DOHH2 (cell line): ENCODE measurements at regions not wholly inside any gene's neighbourhood (a gene's known extent, or its start where the extent isn't known, plus 50 kb on each side); places are given as distances from the start of the nearest gene placed in this dataset.

ENCODE experiments used
- H3F3A ChIP-seq: fragments of 200-600 bp; sonication (generic), shearing (Covaris generic); 2 replicates; pipeline ENCODE4 v1.6.0; 2016; ENCODE audit warnings: antibody characterized with exemption, mild to moderate bottlenecking; ENCODE audit not compliant: control insufficient read depth, insufficient read depth
- H3K27ac ChIP-seq: fragments of 200-600 bp; sonication (generic); 2 replicates; pipeline ENCODE4 v1.5.1; 2014; ENCODE audit warnings: low read depth, mild to moderate bottlenecking, low read length, moderate library complexity
- H3K27me3 ChIP-seq: fragments of 200-600 bp; sonication (generic); 2 replicates; pipeline ENCODE4 v1.6.1; 2014; ENCODE audit warnings: mild to moderate bottlenecking, low read length, mixed read lengths; ENCODE audit not compliant: control insufficient read depth
- H3K36me3 ChIP-seq: fragments of 200-600 bp; sonication (generic); 2 replicates; pipeline ENCODE4 v1.6.1; 2014; ENCODE audit warnings: mild to moderate bottlenecking, low read length, moderate library complexity, mixed read lengths; ENCODE audit not compliant: control insufficient read depth
- H3K4me1 ChIP-seq: fragments of 200-600 bp; sonication (generic); 2 replicates; pipeline ENCODE4 v1.6.1; 2014; ENCODE audit warnings: mild to moderate bottlenecking, low read length, mixed read lengths; ENCODE audit not compliant: control insufficient read depth
- H3K4me2 ChIP-seq: fragments of 200-600 bp; sonication (generic); 2 replicates; pipeline ENCODE4 v1.6.0; 2014; ENCODE audit warnings: mild to moderate bottlenecking, low read length, moderate library complexity
- H3K4me3 ChIP-seq: fragments of 200-600 bp; sonication (generic); 2 replicates; pipeline ENCODE4 v1.5.1; 2014; ENCODE audit warnings: mild to moderate bottlenecking, low read length, mixed read lengths
- H3K79me2 ChIP-seq: fragments of 200-600 bp; sonication (generic); 2 replicates; pipeline ENCODE4 v1.6.1; 2014; ENCODE audit warnings: mild to moderate bottlenecking, low read length, mixed read lengths; ENCODE audit not compliant: control insufficient read depth
- H3K9me2 ChIP-seq: fragments of 200-600 bp; sonication (generic); replicated peaks from 2 replicates; pipeline ENCODE4 v1.6.1; 2014; ENCODE audit warnings: mild to moderate bottlenecking, low read length, mixed read lengths; ENCODE audit not compliant: control insufficient read depth
- H3K9me3 ChIP-seq: fragments of 200-600 bp; sonication (generic); 2 replicates; pipeline ENCODE4 v1.6.1; 2014; ENCODE audit warnings: antibody characterized with exemption, low read length, mixed read lengths; ENCODE audit not compliant: control insufficient read depth, insufficient read depth
- H4K20me1 ChIP-seq: fragments of 200-600 bp; sonication (generic); 2 replicates; pipeline ENCODE4 v1.6.0; 2014; ENCODE audit warnings: low read depth, mild to moderate bottlenecking, antibody characterized with exemption, low read length, moderate library complexity; ENCODE audit not compliant: control insufficient read depth, insufficient read depth
- CTCF ChIP-seq: fragments of 200-600 bp; sonication (generic); IDR thresholded peaks from one replicate; pipeline ENCODE4 v1.5.1; 2014; ENCODE audit warnings: antibody characterized with exemption, mild to moderate bottlenecking, low read depth, low read length; ENCODE audit not compliant: poor library complexity, severe bottlenecking
- EZH2phosphoT487 ChIP-seq: fragments of 200-600 bp; sonication (generic); IDR thresholded peaks from 2 replicates; pipeline ENCODE4 v1.6.1; 2017; ENCODE audit warnings: borderline replicate concordance, mild to moderate bottlenecking, antibody characterized with exemption, low read length, moderate library complexity, mixed read lengths

GRCh38 chr6:112939563-112939962, 592.4 kb downstream of the RFPL4B start:
- H3K4me2 ChIP-seq: no peak overlapping the region
- H3K9me3 ChIP-seq: no peaks in the 10 kb centered on the region
- no peaks in the 10 kb centered on the region for H3K4me1 ChIP-seq
- no peaks in the 10 kb centered on the region for H3K9me2 ChIP-seq
- H3K36me3 ChIP-seq: no peaks in the 10 kb centered on the region
- no peaks in the 10 kb centered on the region for H4K20me1 ChIP-seq
- TF ChIP-seq EZH2phosphoT487 (no peak), CTCF (no peak)
- H3K4me3 ChIP-seq: no peak overlapping the region
- H3K79me2 ChIP-seq: no peaks in the 10 kb centered on the region
- H3K27me3 ChIP-seq: no peaks in the 10 kb centered on the region
- no peak overlapping the region for H3K27ac ChIP-seq
- no peaks in the 10 kb centered on the region for H3F3A ChIP-seq

- H4K20me1 ChIP-seq: no peaks in the 10 kb centered on the region
- H3K4me3 ChIP-seq: no peak overlapping the region
- H3K27ac ChIP-seq: no peak overlapping the region
- no peaks in the 10 kb centered on the region for H3K9me3 ChIP-seq
- no peaks in the 10 kb centered on the region for H3F3A ChIP-seq
- no peaks in the 10 kb centered on the region for H3K4me1 ChIP-seq
- no peak overlapping the region for H3K4me2 ChIP-seq
- no peaks in the 10 kb centered on the region for H3K79me2 ChIP-seq
- H3K27me3 ChIP-seq: no peaks in the 10 kb centered on the region
- no peaks in the 10 kb centered on the region for H3K36me3 ChIP-seq
- no peaks in the 10 kb centered on the region for H3K9me2 ChIP-seq
- TF ChIP-seq CTCF (no peak), EZH2phosphoT487 (no peak)
Measured at GRCh38 chr6:112941613-112942012, 594.5 kb downstream of the RFPL4B start.

- H4K20me1 ChIP-seq: no peaks in the 10 kb centered on the region
- no peaks in the 10 kb centered on the region for H3K79me2 ChIP-seq
- H3K9me3 ChIP-seq: no peaks in the 10 kb centered on the region
- TF ChIP-seq CTCF (no peak), EZH2phosphoT487 (no peak)
- H3K4me1 ChIP-seq: no peaks in the 10 kb centered on the region
- no peaks in the 10 kb centered on the region for H3K27me3 ChIP-seq
- no peaks in the 10 kb centered on the region for H3F3A ChIP-seq
- no peaks in the 10 kb centered on the region for H3K36me3 ChIP-seq
- H3K4me3 ChIP-seq: no peak overlapping the region
- no peak overlapping the region for H3K4me2 ChIP-seq
- H3K27ac ChIP-seq: no peak overlapping the region
- no peaks in the 10 kb centered on the region for H3K9me2 ChIP-seq
Measured at GRCh38 chr6:112946051-112946450, 598.9 kb downstream of the RFPL4B start.

- Histone ChIP-seq H3K79me2 (no peaks in the 10 kb centered on the region), H3K36me3 (no peaks in the 10 kb centered on the region), H3K27ac (no peak overlapping the region), H4K20me1 (no peaks in the 10 kb centered on the region), H3K27me3 (no peaks in the 10 kb centered on the region), H3K9me3 (no peaks in the 10 kb centered on the region), H3K4me3 (no peak overlapping the region), H3K4me1 (no peaks in the 10 kb centered on the region), H3F3A (no peaks in the 10 kb centered on the region), H3K4me2 (no peak overlapping the region), H3K9me2 (no peaks in the 10 kb centered on the region)
- TF ChIP-seq CTCF: no peak
- TF ChIP-seq EZH2phosphoT487: no peak
Measured at GRCh38 chr6:112947507-112947906, 600.4 kb downstream of the RFPL4B start.
